HG03064 (cell line): ENCODE measurements at regions not wholly inside any gene's neighbourhood (a gene's known extent, or its start where the extent isn't known, plus 50 kb on each side); places are given as distances from the start of the nearest gene placed in this dataset.
"Not testable (repeated sequence)": the region's sequence is repeated elsewhere in the genome, so short reads cannot be mapped to it uniquely, and the experiment has no call there.

ENCODE experiments used
- ATAC-seq: cut with Tn5 transposase; IDR thresholded peaks from one replicate; pipeline ENCODE4 v1.9.1; 2021; ENCODE audit warnings: low read depth; ENCODE audit not compliant: unreplicated experiment

GRCh38 chr1:222195857-222196256 lies 352.0 kb downstream of the HHIPL2 start:
- ATAC-seq, result no peak

- no peak for ATAC-seq
These were observed 358.7 kb downstream of the HHIPL2 start for GRCh38 chr1:222189218-222189617.

- ATAC-seq, result no peak
These were observed 360.2 kb downstream of the HHIPL2 start for GRCh38 chr1:222187566-222188332.

- no peak for ATAC-seq
These were observed 365.3 kb downstream of the HHIPL2 start for GRCh38 chr1:222182641-222183040.

GRCh38 chr1:222181191-222181590 lies 366.7 kb downstream of the HHIPL2 start:
- ATAC-seq, result no peak

GRCh38 chr1:222177496-222177895 lies 370.4 kb downstream of the HHIPL2 start:
- ATAC-seq, result not testable (repeated sequence)

- ATAC-seq, result no peak
These were observed 376.9 kb downstream of the HHIPL2 start for GRCh38 chr1:222171005-222171404.

GRCh38 chr1:222168621-222169020 lies 379.3 kb downstream of the HHIPL2 start:
- no peak for ATAC-seq

GRCh38 chr1:222167896-222168295 lies 380.0 kb downstream of the HHIPL2 start:
- ATAC-seq, result no peak

- no peak for ATAC-seq
These were observed 380.8 kb downstream of the HHIPL2 start for GRCh38 chr1:222167111-222167510.

GRCh38 chr1:222165629-222166028 lies 382.3 kb downstream of the HHIPL2 start:
- no peak for ATAC-seq

- no peak for ATAC-seq
These were observed 384.0 kb downstream of the HHIPL2 start for GRCh38 chr1:222163895-222164294.

- no peak for ATAC-seq
These were observed 386.2 kb downstream of the HHIPL2 start for GRCh38 chr1:222161676-222162075.

GRCh38 chr1:222157612-222158011 lies 390.3 kb downstream of the HHIPL2 start:
- ATAC-seq, result no peak

GRCh38 chr1:222140206-222140605 lies 398.3 kb upstream of the DUSP10 start:
- no peak for ATAC-seq

- ATAC-seq, result no peak
These were observed 396.2 kb upstream of the DUSP10 start for GRCh38 chr1:222138095-222138494.

GRCh38 chr1:222136869-222137268 lies 395.0 kb upstream of the DUSP10 start:
- ATAC-seq, result no peak

- ATAC-seq, result no peak
These were observed 387.2 kb upstream of the DUSP10 start for GRCh38 chr1:222129041-222129440.

- ATAC-seq, result no peak
These were observed 385.8 kb upstream of the DUSP10 start for GRCh38 chr1:222127526-222128152.

GRCh38 chr1:222127096-222127495 lies 385.2 kb upstream of the DUSP10 start:
- ATAC-seq, result no peak

- no peak for ATAC-seq
These were observed 384.2 kb upstream of the DUSP10 start for GRCh38 chr1:222126052-222126451.

- no peak for ATAC-seq
These were observed 382.7 kb upstream of the DUSP10 start for GRCh38 chr1:222124602-222125001.
